Loucy (cell line): ENCODE measurements at regions not wholly inside any gene's neighbourhood (a gene's known extent, or its start where the extent isn't known, plus 50 kb on each side); places are given as distances from the start of the nearest gene placed in this dataset.

Experiments
- CTCF ChIP-seq: fragments of 200-600 bp; sonication (generic); conservative IDR thresholded peaks from 2 replicates; pipeline ENCODE4 v1.5.1; 2014; ENCODE audit warnings: mild to moderate bottlenecking, antibody characterized with exemption, low read length
- EZH2phosphoT487 ChIP-seq: fragments of 200-600 bp; IDR thresholded peaks from 2 replicates; pipeline ENCODE4 v1.6.1; 2018; ENCODE audit warnings: antibody characterized with exemption, mild to moderate bottlenecking, moderate library complexity, borderline replicate concordance

GRCh38 chr6:156601152-156602065 lies 175.8 kb upstream of the ARID1B start:
- TF ChIP-seq CTCF (no peak), EZH2phosphoT487 (no peak)
